Fibroblast of pulmonary artery (primary cell): ENCODE measurements at regions not wholly inside any gene's neighbourhood (a gene's known extent, or its start where the extent isn't known, plus 50 kb on each side); places are given as distances from the start of the nearest gene placed in this dataset.

Experiments
- DNase-seq: peaks from one replicate; pipeline ENCODE4 v3.0.0-alpha.2; 2010; ENCODE audit warnings: low read depth
- H3K4me3 ChIP-seq: replicated peaks from 2 replicates; pipeline ENCODE4 v1.5.1; 2011; ENCODE audit warnings: low read depth, mild to moderate bottlenecking, control low read depth, low read length, moderate library complexity
- TF ChIP-seq, protein P1 (sequence below): IDR thresholded peaks from 2 replicates; pipeline ENCODE4 v1.5.1; 2011; ENCODE audit warnings: mild to moderate bottlenecking, control low read depth, low read length, inconsistent platforms; ENCODE audit errors: missing control alignments

- H3K4me3 ChIP-seq = no peak overlapping the region
- TF ChIP-seq, protein P1, sequence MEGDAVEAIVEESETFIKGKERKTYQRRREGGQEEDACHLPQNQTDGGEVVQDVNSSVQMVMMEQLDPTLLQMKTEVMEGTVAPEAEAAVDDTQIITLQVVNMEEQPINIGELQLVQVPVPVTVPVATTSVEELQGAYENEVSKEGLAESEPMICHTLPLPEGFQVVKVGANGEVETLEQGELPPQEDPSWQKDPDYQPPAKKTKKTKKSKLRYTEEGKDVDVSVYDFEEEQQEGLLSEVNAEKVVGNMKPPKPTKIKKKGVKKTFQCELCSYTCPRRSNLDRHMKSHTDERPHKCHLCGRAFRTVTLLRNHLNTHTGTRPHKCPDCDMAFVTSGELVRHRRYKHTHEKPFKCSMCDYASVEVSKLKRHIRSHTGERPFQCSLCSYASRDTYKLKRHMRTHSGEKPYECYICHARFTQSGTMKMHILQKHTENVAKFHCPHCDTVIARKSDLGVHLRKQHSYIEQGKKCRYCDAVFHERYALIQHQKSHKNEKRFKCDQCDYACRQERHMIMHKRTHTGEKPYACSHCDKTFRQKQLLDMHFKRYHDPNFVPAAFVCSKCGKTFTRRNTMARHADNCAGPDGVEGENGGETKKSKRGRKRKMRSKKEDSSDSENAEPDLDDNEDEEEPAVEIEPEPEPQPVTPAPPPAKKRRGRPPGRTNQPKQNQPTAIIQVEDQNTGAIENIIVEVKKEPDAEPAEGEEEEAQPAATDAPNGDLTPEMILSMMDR = no peak
- DNase-seq = no peak
These were observed 89.3 kb downstream of the ZBTB18 start for GRCh38 chr1:244140420-244140819.

DNA sequence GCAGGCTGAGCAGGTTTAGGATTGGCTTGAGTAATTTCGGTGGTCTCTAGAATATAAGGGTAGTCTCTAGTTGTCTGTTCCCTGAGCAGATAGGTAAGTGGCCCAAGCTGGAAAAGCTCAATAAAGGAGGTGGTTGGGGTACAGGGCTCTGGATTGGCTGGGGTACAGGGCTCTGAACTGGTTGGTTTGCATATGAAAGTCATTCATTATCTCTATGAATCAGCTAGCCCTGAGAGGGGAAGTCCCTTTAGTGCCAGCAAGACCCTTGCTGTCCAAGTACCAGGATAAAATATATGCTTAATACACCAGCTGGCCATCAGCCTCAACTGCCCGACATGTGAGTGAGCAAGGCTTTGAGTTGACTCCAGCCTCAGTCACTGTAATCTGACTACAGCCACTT, 93.0 kb downstream of the ZBTB18 start:
- no peak for DNase-seq
- no peak overlapping the region for H3K4me3 ChIP-seq
- TF ChIP-seq, protein P1 = no peak

DNA sequence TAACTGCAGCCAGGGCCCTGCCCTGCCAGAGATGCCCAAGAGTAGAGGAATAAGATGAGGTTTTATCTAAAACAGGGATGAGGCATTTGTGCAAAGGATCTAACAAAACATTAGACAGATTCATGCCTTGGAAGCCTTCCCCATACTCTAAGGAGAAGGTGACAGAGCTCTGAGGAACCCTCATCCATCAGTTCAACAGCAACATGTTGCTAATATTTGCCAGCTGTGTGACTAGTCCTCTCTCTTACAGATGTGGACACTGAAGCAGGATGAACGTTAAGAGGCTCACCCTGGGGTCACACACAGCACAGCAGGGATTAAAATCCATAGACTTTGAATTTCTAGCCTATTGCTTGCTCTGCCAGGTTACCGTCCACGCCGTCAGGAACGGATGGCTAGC, 99.0 kb downstream of the ZBTB18 start:
- TF ChIP-seq, protein P1 = no peak
- no peak for DNase-seq
- no peak overlapping the region for H3K4me3 ChIP-seq

DNA sequence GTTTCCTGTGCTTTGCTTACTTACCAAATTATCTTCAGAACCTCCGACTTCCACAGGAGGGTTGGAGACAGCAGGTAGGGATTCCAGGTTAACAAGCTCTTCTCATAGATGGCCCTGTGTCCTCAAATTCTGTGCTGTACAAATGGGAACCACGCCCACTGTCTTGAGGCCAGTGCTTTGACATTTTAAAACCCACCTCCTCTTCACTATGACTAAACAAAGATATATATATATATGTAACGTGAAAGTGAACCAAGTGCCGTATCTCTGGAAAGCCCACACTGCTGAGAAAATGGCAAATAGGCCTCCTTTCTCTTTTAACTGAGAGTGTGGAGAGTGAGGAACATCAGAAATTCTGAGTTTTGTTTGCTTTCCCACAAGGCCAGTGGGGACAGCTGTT, 99.6 kb downstream of the ZBTB18 start:
- DNase-seq = no peak
- TF ChIP-seq, protein P1 = no peak
- no peak overlapping the region for H3K4me3 ChIP-seq

DNA sequence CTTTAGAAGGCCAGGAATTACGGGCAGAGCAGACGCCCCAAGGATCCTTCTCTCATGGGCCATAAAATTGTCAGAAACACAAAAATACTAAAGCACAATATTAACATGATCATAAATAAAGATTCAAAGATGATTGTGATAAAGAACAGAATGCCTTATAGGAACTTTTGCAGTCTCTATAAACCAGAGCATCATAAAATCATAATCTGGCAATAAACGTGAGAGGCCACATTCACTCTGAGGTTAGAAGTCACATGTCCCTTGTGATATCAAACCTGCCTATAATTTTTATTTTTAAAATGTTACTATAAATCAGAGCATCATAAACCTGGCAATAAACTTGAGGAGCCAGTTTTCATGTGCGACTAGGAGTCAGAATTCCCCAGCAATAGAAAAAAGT, 100.5 kb downstream of the ZBTB18 start:
- TF ChIP-seq, protein P1 = no peak
- no peak for DNase-seq

DNA sequence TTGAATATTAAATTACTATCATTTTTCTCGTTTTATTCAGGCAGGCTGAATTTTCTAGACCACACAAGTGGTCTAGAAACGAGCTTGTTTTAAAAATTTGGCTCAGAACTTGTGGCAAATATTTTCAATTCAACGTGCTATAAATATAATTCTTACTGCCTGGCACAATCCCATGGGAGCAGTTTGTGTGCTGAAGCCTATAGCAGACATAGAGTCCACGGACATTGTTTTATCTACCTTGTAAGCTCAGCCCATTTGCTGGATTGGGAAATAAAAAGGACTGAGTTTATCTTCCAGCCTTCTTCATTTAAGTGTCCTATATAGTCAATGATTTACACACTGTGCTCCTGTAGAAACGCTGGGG, 103.4 kb downstream of the ZBTB18 start:
- H3K4me3 ChIP-seq = no peak overlapping the region
- TF ChIP-seq, protein P1 = no peak
- DNase-seq = no peak

More for the DNA sequence above, 100.5 kb downstream of the ZBTB18 start:
- H3K4me3 ChIP-seq = no peak overlapping the region

DNA sequence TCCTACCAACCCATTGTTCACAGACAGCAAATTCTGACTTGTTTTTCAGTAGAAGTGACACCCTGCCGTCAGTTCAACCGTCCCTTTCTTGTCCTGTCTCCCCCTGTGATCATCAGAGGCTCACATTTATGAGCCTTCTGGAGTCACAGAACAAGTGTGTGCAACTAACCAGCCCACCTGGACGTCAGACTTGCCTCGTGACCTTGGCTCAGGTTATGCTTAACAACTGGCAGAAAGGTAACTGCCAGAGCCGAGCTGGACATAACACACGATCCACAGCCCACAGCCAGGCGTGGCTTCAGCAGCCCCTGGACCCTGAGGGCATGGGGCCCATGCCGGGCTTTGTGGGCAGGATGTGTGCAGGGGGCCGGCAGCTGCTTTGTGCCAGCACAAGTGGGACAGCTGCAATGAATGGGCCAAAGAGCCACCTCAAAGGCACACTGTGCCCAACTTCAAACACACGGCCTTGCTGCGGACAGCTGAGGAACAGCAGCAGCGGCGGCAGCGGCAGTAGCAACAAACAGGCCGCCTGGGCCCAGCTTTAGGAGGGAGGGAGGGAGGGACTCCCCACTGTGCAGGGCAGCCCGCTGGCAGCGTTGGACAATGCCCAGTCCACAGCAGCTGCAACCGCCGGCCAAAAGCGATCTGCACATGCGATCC, 103.9 kb downstream of the ZBTB18 start:
- no peak for DNase-seq
- TF ChIP-seq, protein P1 = no peak
- no peak overlapping the region for H3K4me3 ChIP-seq
